NCI-H2171 treated with DMSO at 0.1 percent for 48 hours (cell line): ENCODE measurements at regions not wholly inside any gene's neighbourhood (a gene's known extent, or its start where the extent isn't known, plus 50 kb on each side); places are given as distances from the start of the nearest gene placed in this dataset.

Source experiments
- DNase-seq: peaks from one replicate; lab custom pipeline; 2025; lab: John Stamatoyannopoulos, UW

DNA sequence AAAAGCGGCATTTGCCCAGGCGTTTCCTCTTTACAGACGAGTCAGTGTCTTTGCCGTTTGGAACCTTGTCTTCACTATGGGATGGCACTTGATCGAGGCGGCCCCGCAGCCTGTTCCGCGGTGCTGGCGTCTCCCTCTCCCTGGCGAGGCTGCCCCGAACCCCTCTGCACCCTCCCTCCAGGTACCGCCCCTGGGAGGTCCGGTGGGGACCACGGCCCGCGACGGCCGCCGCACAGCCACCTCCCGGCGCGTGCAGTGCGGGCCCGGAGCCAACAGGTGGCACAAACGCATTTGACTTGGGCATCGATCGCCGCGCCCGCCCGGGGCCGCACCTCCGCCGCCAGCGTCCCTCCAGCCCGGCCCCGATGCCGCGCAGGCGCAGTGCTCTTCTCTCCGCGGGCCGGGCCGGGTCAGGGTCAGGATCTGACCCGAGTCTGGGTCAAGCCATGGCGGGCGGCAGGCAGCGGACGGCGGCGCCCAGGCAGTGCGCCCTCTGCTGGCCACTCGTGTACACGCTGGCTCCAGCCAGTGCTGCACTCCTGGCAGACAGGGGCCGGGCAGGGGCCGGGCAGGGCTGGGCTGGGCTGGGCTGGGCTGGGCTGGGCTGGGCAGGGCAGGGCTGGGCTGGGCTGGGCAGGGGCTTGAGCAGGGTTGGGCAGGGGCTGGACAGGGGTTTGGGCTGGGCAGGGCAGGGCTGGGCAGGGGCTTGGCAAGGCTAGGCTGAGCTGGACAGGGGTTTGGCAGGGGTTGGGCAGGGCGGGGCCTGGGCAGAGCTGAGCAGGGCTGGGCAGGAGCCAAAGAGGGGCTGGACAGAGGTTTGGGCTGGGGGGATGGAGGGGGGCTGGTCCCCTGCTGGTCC is 155.8 kb upstream of the IRX4 start:
- peak; percentile 74 for DNase-seq

- no peak for DNase-seq
Measured at GRCh38 chr5:2036885-2037284, 154.2 kb upstream of the IRX4 start.

GRCh38 chr5:2032432-2032831 is 149.7 kb upstream of the IRX4 start:
- DNase-seq: no peak

DNA sequence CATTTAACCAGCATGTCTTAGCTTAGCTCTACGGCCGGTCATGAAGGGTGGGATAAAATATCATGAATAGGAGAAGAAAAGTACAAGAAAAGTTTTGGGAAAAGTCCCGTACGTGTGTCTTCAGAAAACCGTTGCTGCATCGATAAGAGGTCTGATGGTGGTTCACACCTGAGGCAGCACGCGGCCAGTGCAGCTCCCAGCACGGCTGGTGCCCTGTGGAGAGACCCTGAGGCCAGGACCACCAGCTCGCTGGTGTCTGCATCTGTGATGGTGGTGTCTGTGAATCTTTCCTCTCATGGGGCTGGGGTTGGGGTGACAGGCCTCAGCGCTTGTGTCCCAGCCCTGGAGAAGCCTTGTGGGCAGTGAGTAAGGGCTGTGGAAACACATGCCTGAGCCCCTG is 148.9 kb upstream of the IRX4 start:
- no peak for DNase-seq

GRCh38 chr5:2030131-2030530 is 147.4 kb upstream of the IRX4 start:
- no peak for DNase-seq

DNA sequence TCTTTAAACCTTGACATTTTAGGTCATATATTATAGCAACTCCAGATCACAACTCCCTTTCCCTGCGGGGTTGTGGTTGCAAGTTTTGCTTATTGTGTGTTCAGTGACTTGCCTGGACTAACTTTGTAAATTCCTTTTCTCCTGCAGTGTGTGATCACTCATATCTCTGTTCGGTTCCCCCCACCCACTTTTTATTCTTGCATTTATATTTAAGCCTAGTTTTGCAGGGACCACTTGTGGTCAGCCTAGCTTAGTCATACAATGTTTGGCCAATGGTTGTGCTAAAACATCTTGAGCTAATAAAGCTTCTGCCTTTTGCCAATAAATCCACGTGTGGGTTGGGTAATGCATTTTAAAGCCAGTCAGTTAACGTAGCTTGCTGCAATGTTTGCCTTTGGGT is 146.5 kb upstream of the IRX4 start:
- no peak for DNase-seq

DNA sequence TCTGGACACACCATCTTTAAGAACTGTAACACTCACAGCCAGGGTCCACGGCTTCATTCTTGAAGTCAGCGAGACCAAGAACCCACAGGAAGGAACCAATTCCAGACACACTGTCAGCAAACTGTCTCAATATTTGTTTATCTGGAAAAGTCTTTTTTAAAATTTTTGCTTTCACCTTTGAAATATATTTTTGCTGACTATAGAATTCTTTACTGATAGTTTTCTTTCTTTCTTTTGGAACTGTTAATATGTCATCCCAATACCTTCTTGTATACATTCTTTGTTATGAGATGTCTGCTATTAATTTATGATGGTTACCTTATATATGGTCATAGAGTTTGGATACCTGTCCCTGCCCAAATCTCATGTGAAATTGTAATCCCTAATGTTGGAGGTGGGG is 145.1 kb upstream of the IRX4 start:
- DNase-seq: no peak

GRCh38 chr5:2024986-2025721 is 142.4 kb upstream of the IRX4 start:
- no peak for DNase-seq

DNA sequence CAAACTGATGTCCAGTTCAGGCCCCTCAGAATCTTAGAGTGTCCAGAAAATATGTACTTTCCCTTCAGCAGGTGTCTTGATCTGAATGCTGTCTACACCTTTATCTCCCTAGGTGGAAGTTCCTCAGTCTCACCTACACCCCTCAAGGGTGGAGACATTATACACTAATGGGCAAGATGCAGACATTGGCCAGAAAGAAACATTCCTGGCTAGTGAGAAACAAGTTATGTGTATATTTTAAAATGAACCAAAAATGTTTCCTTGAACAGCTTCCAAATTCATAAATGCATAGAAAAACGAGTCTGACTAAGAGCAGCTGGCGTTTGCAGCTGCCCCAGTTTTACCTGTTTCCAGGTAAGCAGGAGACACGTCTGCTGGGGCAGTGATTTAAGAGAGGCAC is 140.5 kb upstream of the IRX4 start:
- no peak for DNase-seq

DNA sequence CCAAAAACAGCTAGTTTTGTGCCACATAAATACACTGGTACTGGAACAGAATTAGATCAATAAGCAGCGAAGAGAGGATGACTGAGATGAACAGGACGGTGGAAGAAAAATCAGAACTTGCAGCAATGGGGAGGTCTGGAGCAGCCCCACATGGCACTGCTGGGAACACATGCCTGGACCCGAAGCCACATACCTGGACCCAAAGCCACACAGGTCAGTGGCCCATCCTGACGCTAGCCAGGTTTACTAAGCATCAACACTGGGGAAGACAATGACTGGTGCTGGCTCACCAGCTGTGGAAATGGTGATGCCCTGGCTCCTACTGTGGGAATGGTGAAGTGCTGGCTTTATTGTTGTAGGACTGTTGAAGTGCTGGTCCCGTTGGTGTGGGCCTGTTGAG is 139.7 kb upstream of the IRX4 start:
- no peak for DNase-seq

- no peak for DNase-seq
Measured at GRCh38 chr5:2021484-2022176, 138.9 kb upstream of the IRX4 start.

- no peak for DNase-seq
Measured at GRCh38 chr5:2020730-2021129, 138.0 kb upstream of the IRX4 start.

DNA sequence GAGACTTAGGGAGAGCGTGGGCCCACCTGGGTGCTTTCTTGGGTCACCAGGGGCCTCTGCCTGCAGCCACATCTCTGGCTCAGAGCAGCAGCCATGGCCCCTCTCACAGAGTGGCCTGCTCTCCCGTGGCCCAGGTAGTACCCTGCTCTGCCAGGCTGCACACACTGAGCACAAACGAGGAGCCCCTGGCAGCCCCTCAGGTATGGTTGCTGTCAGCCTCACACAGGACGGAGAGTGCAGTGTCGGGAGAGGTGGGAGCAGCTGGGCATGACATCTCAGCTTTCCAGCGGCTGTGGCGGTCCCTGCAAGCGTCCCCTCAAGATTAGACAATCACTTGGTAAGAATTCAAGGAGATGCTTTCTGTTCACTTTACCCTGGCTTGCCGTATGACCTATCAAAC is 137.0 kb upstream of the IRX4 start:
- no peak for DNase-seq

DNA sequence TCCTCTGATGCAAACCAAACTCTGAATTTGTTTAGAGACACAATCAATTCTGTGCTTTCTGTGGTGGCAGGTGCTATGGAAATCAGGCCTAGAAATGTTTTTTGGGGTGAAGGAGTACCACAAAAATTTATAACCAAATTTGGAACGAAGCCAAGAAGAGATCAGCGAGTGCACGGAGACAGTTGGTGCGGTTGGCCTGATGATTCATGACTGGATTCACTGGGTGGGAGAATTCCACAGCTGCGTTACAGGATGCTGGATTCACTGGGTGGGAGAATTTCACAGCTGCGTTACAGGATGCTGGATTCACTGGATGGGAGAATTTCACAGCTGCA is 135.6 kb upstream of the IRX4 start:
- no peak for DNase-seq

DNA sequence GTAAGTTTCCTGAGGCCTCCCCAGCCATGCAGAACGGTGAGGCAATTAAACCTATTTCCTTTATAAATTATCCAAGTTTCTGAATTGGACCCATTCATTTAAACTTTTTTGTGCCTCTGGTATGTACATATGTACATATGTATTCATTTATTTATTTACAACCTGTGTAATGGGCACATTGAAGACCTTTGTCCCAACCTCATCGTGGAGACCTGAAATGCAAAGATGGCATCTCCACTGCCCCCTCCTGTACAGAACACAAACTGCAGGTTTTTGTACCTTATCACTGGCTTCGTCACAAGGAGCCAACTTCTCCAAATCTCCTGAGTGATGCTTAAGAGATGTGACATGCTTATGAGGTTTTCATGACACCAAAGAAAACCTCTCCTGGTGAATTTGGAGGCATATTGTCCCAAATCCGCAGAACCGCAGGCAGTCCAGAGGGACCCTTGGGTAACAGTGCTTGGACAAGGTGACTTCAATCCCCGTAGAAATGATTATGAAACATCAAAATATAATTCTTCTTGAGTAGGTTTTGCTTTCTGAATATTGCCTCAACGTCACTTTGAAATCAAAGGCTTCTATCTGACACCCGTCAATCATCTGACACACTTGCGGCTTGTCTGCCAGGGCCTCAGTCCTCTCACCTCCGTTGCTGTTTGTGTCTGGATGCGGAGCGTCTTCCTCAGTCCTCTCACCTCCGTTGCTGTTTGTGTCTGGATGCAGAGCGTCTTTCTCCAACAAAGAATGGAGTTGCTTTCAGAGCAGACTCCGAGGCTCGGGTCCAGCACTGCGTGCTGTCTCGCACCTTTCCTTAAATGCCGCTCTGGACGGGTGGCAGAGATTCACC is 135.0 kb upstream of the IRX4 start:
- no peak for DNase-seq

- DNase-seq: no peak
Measured at GRCh38 chr5:2015961-2016360, 133.2 kb upstream of the IRX4 start.

DNA sequence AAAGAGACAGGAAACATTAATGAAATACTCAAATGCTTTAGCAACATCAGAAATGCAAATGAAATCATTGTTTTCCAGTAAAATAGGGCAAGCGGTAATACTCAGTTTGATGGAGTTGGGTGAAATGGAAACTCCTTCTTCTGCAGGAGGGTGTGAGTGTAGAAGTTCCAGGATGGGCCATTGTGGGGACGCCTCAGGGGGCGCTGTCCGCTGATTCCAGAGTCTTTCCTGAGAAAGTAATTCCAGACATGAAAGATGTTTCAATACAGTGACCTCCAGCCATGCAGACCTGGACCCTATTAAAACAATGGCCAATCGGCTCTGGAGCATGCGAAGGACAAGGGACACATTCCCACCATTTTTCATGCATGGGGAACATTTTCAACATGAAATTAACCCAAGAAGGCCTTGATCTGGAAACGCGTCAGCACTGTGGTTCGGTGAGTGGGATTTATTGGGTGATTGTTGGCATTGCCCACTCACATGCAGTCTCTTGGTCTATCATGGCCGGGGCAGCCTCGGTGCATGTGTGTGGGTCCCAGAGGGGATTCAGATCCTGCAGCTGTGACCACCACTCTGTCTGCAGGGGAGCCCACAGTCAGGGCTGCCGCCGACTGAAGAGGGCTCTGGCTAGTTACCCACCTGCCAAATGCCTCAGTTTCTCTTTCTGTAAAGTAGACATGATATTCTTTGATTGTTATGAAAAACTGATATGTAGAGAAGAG is 132.6 kb upstream of the IRX4 start:
- no peak for DNase-seq

DNA sequence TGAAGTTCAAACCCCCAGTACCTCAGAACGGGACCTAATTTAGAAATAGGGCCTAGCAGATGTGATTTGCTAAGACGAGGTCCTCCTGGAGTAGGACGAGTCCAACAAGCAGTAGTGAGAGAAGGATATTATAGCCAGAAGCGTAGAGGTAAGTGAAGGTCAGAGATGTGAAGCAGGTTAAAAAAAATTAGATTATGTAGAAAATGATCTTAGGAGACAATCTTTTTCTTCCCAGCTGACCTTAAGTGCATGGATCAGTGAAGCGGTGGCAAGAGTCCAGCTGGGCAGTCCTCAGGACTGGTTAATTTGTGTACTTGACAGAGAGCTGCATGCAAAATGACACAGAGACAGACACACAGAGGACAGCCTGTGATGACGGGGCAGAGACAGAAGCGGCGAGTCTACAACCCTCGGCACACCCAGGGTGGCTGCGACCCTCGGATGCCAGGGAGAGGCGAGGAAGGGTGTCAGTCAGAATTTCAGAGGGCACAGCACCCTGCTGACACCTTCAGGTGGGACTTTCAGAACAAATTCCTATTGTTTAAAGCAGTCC is 131.4 kb upstream of the IRX4 start:
- no peak for DNase-seq

- no peak for DNase-seq
Measured at GRCh38 chr5:2013301-2014057, 130.8 kb upstream of the IRX4 start.

DNA sequence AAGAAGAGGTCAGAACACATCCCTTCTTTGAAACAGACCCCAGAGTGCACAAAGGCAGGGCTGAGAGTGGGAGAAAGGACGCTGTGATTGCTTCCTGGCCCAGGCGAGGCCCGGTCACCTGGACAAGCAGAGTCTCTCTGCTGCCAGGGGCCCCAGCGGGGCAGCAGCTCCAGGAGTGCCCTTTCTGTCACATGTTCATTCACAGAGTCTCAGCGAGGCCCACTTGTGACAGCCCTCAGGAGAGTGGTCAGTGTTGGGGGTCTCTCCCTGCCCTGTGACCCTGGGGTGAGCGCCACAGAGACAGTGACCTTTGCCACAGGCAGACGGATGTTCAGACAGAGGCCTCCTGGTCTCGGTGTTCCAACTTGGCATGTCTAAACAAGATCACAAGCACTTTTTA is 130.2 kb upstream of the IRX4 start:
- no peak for DNase-seq
